Transverse colon (tissue), 4 donors: ENCODE measurements at regions not wholly inside any gene's neighbourhood (a gene's known extent, or its start where the extent isn't known, plus 50 kb on each side); places are given as distances from the start of the nearest gene placed in this dataset.

ENCODE experiments used
- CTCF ChIP-seq, 5 experiments: fragments of 200-600 bp in 3 of 5; fragments of 450-650 bp in 2 of 5; sonication (generic) in 3 of 5; IDR thresholded peaks; 1 replicate in 2 of 5; 2 replicates in 3 of 5; pipeline ENCODE4 v1.5.1; 2016 to 2017; ENCODE audit warnings: antibody characterized with exemption in 5 of 5, inconsistent platforms in 3 of 5, mild to moderate bottlenecking in 2 of 5, moderate library complexity in 1 of 5
- POLR2AphosphoS5 ChIP-seq, 3 donors: sonication (generic); formaldehyde crosslinking; IDR thresholded peaks; one replicate each; pipeline ENCODE4 v1.6.1; 2016; ENCODE audit warnings: antibody characterized with exemption in 3 of 3

- TF ChIP-seq CTCF (IDR thresholded peaks at IDR 0.05) = no peak
- peak in 1 of 3 donors; percentile 57 for TF ChIP-seq POLR2AphosphoS5 (IDR thresholded peaks at IDR 0.05)
These were observed 84.8 kb downstream of the RTL3 start for GRCh38 chrX:78574306-78574705.
